ENCODE measurements at regions not wholly inside any gene's neighbourhood (a gene's known extent, or its start where the extent isn't known, plus 50 kb on each side); places are given as distances from the start of the nearest gene placed in this dataset.

GRCh38 chr1:55385402-55386018 lies 170.3 kb upstream of the USP24 start:
- Histone ChIP-seq H2BK15ac (ENCODE audit: low read length) (no peak overlapping the region), H3K56ac (replicated peaks; ENCODE audit: insufficient read length, low read depth, low read length) (no peak overlapping the region), H2AFZ (ENCODE audit: low read length) (no peak overlapping the region), H2BK12ac (ENCODE audit: low read depth, low read length) (no peak overlapping the region), H3K9ac (replicated peaks in 1 of 4; ENCODE audit: extremely low read depth in 1 of 4, low read depth in 3 of 4, low read length in 3 of 4) (no peak overlapping the region), H4K91ac (replicated peaks; ENCODE audit: insufficient read length, low read length) (no peak overlapping the region), H2BK120ac (replicated peaks; ENCODE audit: low read depth, low read length) (no peak overlapping the region), H3K4ac (replicated peaks; ENCODE audit: insufficient read length, low read depth, low read length) (no peak overlapping the region), H3K23me2 (ENCODE audit: low read depth, low read length) (no peaks in the 10 kb centered on the region), H3K4me3 (ENCODE audit: extremely low read depth in 1 of 4, insufficient read depth in 2 of 4, low read depth in 3 of 4, low read length in 4 of 4) (no peak overlapping the region), H3K79me2 (ENCODE audit: control insufficient read depth in 1 of 2, insufficient read depth in 2 of 2, low read length in 2 of 2) (no peaks in the 10 kb centered on the region), H4K8ac (ENCODE audit: extremely low read depth, insufficient read depth, low read length) (no peak overlapping the region), H3K18ac (ENCODE audit: extremely low read depth, low read length) (no peak overlapping the region), H3K14ac (ENCODE audit: insufficient read length) (no peak overlapping the region), H3K4me2 (ENCODE audit: insufficient read depth in 1 of 2, low read depth in 2 of 2, low read length in 2 of 2) (no peak overlapping the region), H3K4me1 (replicated peaks in 1 of 4; ENCODE audit: control insufficient read depth in 3 of 4, insufficient read depth in 4 of 4, low read length in 3 of 4) (no peaks in the 10 kb centered on the region), H3K79me1 (ENCODE audit: low read depth, low read length) (no peaks in the 10 kb centered on the region), H3K27me3 (replicated peaks in 1 of 4; ENCODE audit: control insufficient read depth in 3 of 4, extremely low read depth in 1 of 4, insufficient read depth in 3 of 4, low read length in 3 of 4) (no peaks in the 10 kb centered on the region), H4K20me1 (replicated peaks in 1 of 2; ENCODE audit: control insufficient read depth in 1 of 2, insufficient read depth in 2 of 2, low read length in 2 of 2) (no peaks in the 10 kb centered on the region), H2BK20ac (ENCODE audit: low read length) (no peak overlapping the region), H3K9me3 (ENCODE audit: insufficient read depth in 2 of 2, low read depth in 1 of 2, low read length in 1 of 2) (no peaks in the 10 kb centered on the region), H2BK5ac (ENCODE audit: low read depth, low read length) (no peak overlapping the region), H3K27ac (ENCODE audit: low read depth, low read length) (no peak overlapping the region), H2AK5ac (ENCODE audit: low read depth, low read length) (no peak overlapping the region), H3K36me3 (ENCODE audit: control insufficient read depth in 2 of 4, insufficient read depth in 4 of 4, low read length in 3 of 4) (no peaks in the 10 kb centered on the region; a peak in 1 of 8 replicates), H3K23ac (ENCODE audit: insufficient read length) (no peak overlapping the region), H4K5ac (ENCODE audit: insufficient read length, low read depth, low read length) (no peak overlapping the region)
- 100% methylated on average over 1 of the region's 1 CpG; no CpG with 5 or more reads in 1 of the 2 experiments for WGBS, 2 experiments (ENCODE audit: extremely low coverage in 1 of 2, insufficient coverage in 1 of 2, insufficient read length in 1 of 2, insufficient replicate concordance in 2 of 2, low coverage in 1 of 2, low lambda C conversion rate in 2 of 2, missing lambda C conversion rate in 1 of 2)
- FAIRE-seq, result no peak
- ChIA-PET CTCF (ENCODE audit: partially characterized antibody) (interaction anchor here (0.7 to 3.0 kb wide), 2 partner anchors 10 to 1390 kb away, joined by 3 to 14 read pairs; no protein-coding TSS in a partner anchor), POLR2A (ENCODE audit: partially characterized antibody) (no interaction called here)
- TF ChIP-seq ATF2 (IDR thresholded peaks at IDR 0.05; ENCODE audit: low read length) (no peak), KDM4A (IDR thresholded peaks at IDR 0.05; ENCODE audit: low read depth, low read length, severe bottlenecking) (no peak), HDAC2 (IDR thresholded peaks at IDR 0.05; ENCODE audit: borderline replicate concordance in 1 of 2, low read depth in 2 of 2, low read length in 2 of 2) (no peak), CHD2 (IDR thresholded peaks at IDR 0.05; ENCODE audit: low read length) (no peak), SIRT6 (IDR thresholded peaks at IDR 0.05; ENCODE audit: low read length) (no peak), RBBP5 (IDR thresholded peaks at IDR 0.05; ENCODE audit: borderline replicate concordance, low read depth, low read length) (no peak), SIX5 (IDR thresholded peaks at IDR 0.05; ENCODE audit: low read depth, low read length) (no peak), CTBP2 (IDR thresholded peaks at IDR 0.05; ENCODE audit: borderline replicate concordance, insufficient read depth, insufficient read length, low read length) (no peak), BACH1 (IDR thresholded peaks at IDR 0.05; ENCODE audit: low read length) (no peak), SP4 (IDR thresholded peaks at IDR 0.05; ENCODE audit: low read length) (no peak), SAP30 (IDR thresholded peaks at IDR 0.05; ENCODE audit: insufficient read depth, insufficient replicate concordance, low read length) (no peak)
- no peak for DNase-seq (ENCODE audit: low read depth in 1 of 2, low spot score in 2 of 2)
